Stimulated activated CD8-positive, alpha-beta memory T cell treated with anti-CD3 and anti-CD28 coated beads, Interleukin-2, amount 100 ng/mL, for 1 hour (primary cell): ENCODE measurements at regions not wholly inside any gene's neighbourhood (a gene's known extent, or its start where the extent isn't known, plus 50 kb on each side); places are given as distances from the start of the nearest gene placed in this dataset.
"Not testable (repeated sequence)": the region's sequence is repeated elsewhere in the genome, so short reads cannot be mapped to it uniquely, and the experiment has no call there.

ENCODE experiments used
- DNase-seq, 2 donors: peaks; one replicate each; pipeline ENCODE4 v3.0.0-alpha.2; 2020; ENCODE audit warnings: low read depth in 2 of 2

GRCh38 chr5:163269624-163270023 is 167.8 kb upstream of the CCNG1 start:
- DNase-seq, result no peak

GRCh38 chr5:163276466-163276865 is 160.9 kb upstream of the CCNG1 start:
- DNase-seq, result no peak

- DNase-seq, result not testable (repeated sequence)
These were observed 156.5 kb upstream of the CCNG1 start for GRCh38 chr5:163280897-163281296.

GRCh38 chr5:163281512-163281911 is 155.9 kb upstream of the CCNG1 start:
- DNase-seq, result no peak

- DNase-seq, result no peak
These were observed 143.6 kb upstream of the CCNG1 start for GRCh38 chr5:163293836-163294235.

- no peak for DNase-seq
These were observed 133.7 kb upstream of the CCNG1 start for GRCh38 chr5:163303718-163304117.

GRCh38 chr5:163305655-163306054 is 131.7 kb upstream of the CCNG1 start:
- no peak for DNase-seq

GRCh38 chr5:163306421-163306820 is 131.0 kb upstream of the CCNG1 start:
- no peak for DNase-seq

GRCh38 chr5:163309914-163310313 is 127.5 kb upstream of the CCNG1 start:
- no peak for DNase-seq

GRCh38 chr5:163310997-163311396 is 126.4 kb upstream of the CCNG1 start:
- no peak for DNase-seq

GRCh38 chr5:163312598-163312997 is 124.8 kb upstream of the CCNG1 start:
- no peak for DNase-seq

- not testable (repeated sequence) for DNase-seq
These were observed 124.3 kb upstream of the CCNG1 start for GRCh38 chr5:163313049-163313448.

- not testable (repeated sequence) for DNase-seq
These were observed 121.0 kb upstream of the CCNG1 start for GRCh38 chr5:163316374-163316773.

GRCh38 chr5:163318707-163319106 is 118.7 kb upstream of the CCNG1 start:
- DNase-seq, result no peak

- DNase-seq, result no peak
These were observed 115.9 kb upstream of the CCNG1 start for GRCh38 chr5:163321511-163321910.

GRCh38 chr5:163330723-163331668 is 106.4 kb upstream of the CCNG1 start:
- DNase-seq, result no peak

- not testable (repeated sequence) for DNase-seq
These were observed 101.3 kb upstream of the CCNG1 start for GRCh38 chr5:163336074-163336473.

- DNase-seq, result no peak
These were observed 98.2 kb upstream of the CCNG1 start for GRCh38 chr5:163339148-163339547.

GRCh38 chr5:163340378-163340777 is 97.0 kb upstream of the CCNG1 start:
- not testable (repeated sequence) for DNase-seq

GRCh38 chr5:163342306-163342705 is 95.1 kb upstream of the CCNG1 start:
- no peak for DNase-seq

GRCh38 chr5:163345216-163345615 is 92.2 kb upstream of the CCNG1 start:
- no peak for DNase-seq

GRCh38 chr5:163347671-163348070 is 89.7 kb upstream of the CCNG1 start:
- DNase-seq, result peak in 1 of 2 donors; percentile 24

GRCh38 chr5:163350083-163350482 is 87.3 kb upstream of the CCNG1 start:
- no peak for DNase-seq

GRCh38 chr5:163352531-163352930 is 84.9 kb upstream of the CCNG1 start:
- DNase-seq, result no peak
